ENCODE measurements at regions not wholly inside any gene's neighbourhood (a gene's known extent, or its start where the extent isn't known, plus 50 kb on each side); places are given as distances from the start of the nearest gene placed in this dataset.
"Not testable (repeated sequence)": the region's sequence is repeated elsewhere in the genome, so short reads cannot be mapped to it uniquely, and the experiment has no call there.

- H2AK5ac ChIP-seq (ENCODE audit: low read depth, low read length); H3K27me3 ChIP-seq (replicated peaks in 1 of 4; ENCODE audit: control insufficient read depth in 3 of 4, extremely low read depth in 1 of 4, insufficient read depth in 3 of 4, low read length in 3 of 4); H3K9ac ChIP-seq (replicated peaks in 1 of 4; ENCODE audit: extremely low read depth in 1 of 4, low read depth in 3 of 4, low read length in 3 of 4); DNase-seq (ENCODE audit: low read depth in 1 of 2, low spot score in 2 of 2); H4K91ac ChIP-seq (replicated peaks; ENCODE audit: insufficient read length, low read length); H2AFZ ChIP-seq (ENCODE audit: low read length); H3K79me1 ChIP-seq (ENCODE audit: low read depth, low read length); H2BK5ac ChIP-seq (ENCODE audit: low read depth, low read length); POLR2A ChIA-PET (ENCODE audit: partially characterized antibody); H4K8ac ChIP-seq (ENCODE audit: extremely low read depth, insufficient read depth, low read length); H3K4me3 ChIP-seq (ENCODE audit: extremely low read depth in 1 of 4, insufficient read depth in 2 of 4, low read depth in 3 of 4, low read length in 4 of 4); H3K14ac ChIP-seq (ENCODE audit: insufficient read length); CTCF ChIA-PET (ENCODE audit: partially characterized antibody); H3K79me2 ChIP-seq (ENCODE audit: control insufficient read depth in 1 of 2, insufficient read depth in 2 of 2, low read length in 2 of 2); H3K36me3 ChIP-seq (ENCODE audit: control insufficient read depth in 2 of 4, insufficient read depth in 4 of 4, low read length in 3 of 4); H3K9me3 ChIP-seq (ENCODE audit: insufficient read depth in 2 of 2, low read depth in 1 of 2, low read length in 1 of 2); H2BK12ac ChIP-seq (ENCODE audit: low read depth, low read length); H3K27ac ChIP-seq (ENCODE audit: low read depth, low read length); H2BK20ac ChIP-seq (ENCODE audit: low read length); H3K23me2 ChIP-seq (ENCODE audit: low read depth, low read length); H4K20me1 ChIP-seq (replicated peaks in 1 of 2; ENCODE audit: control insufficient read depth in 1 of 2, insufficient read depth in 2 of 2, low read length in 2 of 2); H4K5ac ChIP-seq (ENCODE audit: insufficient read length, low read depth, low read length); H3K23ac ChIP-seq (ENCODE audit: insufficient read length); FAIRE-seq; H2BK120ac ChIP-seq (replicated peaks; ENCODE audit: low read depth, low read length); H3K4me1 ChIP-seq (replicated peaks in 1 of 4; ENCODE audit: control insufficient read depth in 3 of 4, insufficient read depth in 4 of 4, low read length in 3 of 4); H2BK15ac ChIP-seq (ENCODE audit: low read length); H3K4me2 ChIP-seq (ENCODE audit: insufficient read depth in 1 of 2, low read depth in 2 of 2, low read length in 2 of 2); H3K18ac ChIP-seq (ENCODE audit: extremely low read depth, low read length); H3K4ac ChIP-seq (replicated peaks; ENCODE audit: insufficient read length, low read depth, low read length); H3K56ac ChIP-seq (replicated peaks; ENCODE audit: insufficient read length, low read depth, low read length): not testable (repeated sequence)
- WGBS, 2 experiments (ENCODE audit: extremely low coverage in 1 of 2, insufficient coverage in 1 of 2, insufficient read length in 1 of 2, insufficient replicate concordance in 2 of 2, low coverage in 1 of 2, low lambda C conversion rate in 2 of 2, missing lambda C conversion rate in 1 of 2) = 91% methylated on average over 8 of the region's 8 CpGs; no CpG with 5 or more reads in 1 of the 2 experiments
- peak; percentile 74 for TF ChIP-seq CEBPB (IDR thresholded peaks at IDR 0.05; ENCODE audit: low read depth, low read length)
Observed at GRCh38 chr15:96151749-96152148, 178.8 kb upstream of the NR2F2 start.

Data from H1 (cell line).